ENCODE measurements at regions not wholly inside any gene's neighbourhood (a gene's known extent, or its start where the extent isn't known, plus 50 kb on each side); places are given as distances from the start of the nearest gene placed in this dataset.

DNA sequence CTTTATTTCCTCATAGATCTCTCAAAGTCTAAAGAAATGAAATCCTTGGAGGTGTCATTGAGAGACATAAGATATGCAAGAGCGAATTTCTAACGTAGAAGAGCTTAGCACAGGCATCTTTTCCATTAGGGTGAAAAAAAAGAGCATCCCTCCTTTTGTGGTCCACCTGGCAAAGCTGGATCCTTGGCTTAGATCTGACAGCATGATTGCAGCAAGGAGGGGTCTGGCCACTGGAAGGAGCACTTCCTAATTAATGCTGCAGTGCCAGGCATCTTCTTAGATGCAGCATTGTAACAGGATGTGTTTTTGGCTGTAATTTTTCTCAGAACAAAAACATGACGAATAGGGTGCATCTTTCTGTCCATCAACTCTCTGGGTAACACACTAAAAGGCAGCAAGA, 60.1 kb upstream of the TFAP2D start:
- no peaks in the 10 kb centered on the region for H3K9me3 ChIP-seq
- TF ChIP-seq, protein P1, sequence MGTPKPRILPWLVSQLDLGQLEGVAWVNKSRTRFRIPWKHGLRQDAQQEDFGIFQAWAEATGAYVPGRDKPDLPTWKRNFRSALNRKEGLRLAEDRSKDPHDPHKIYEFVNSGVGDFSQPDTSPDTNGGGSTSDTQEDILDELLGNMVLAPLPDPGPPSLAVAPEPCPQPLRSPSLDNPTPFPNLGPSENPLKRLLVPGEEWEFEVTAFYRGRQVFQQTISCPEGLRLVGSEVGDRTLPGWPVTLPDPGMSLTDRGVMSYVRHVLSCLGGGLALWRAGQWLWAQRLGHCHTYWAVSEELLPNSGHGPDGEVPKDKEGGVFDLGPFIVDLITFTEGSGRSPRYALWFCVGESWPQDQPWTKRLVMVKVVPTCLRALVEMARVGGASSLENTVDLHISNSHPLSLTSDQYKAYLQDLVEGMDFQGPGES (IDR thresholded peaks at IDR 0.05; ENCODE audit: low read depth, low read length): no peak
- ChIA-PET CTCF (interaction anchor here (1.0 to 1.4 kb wide), 2 partner anchors 46 to 139 kb away, joined by 5 read pairs; no protein-coding TSS in a partner anchor), POLR2A (no interaction called here)
- H2AFZ ChIP-seq (ENCODE audit: low read depth): no peak overlapping the region
- H3K27ac ChIP-seq (ENCODE audit: low read depth in 2 of 2, low read length in 1 of 2): no peak overlapping the region
- peaks cover 0 to 3% of the 10 kb centered on the region in 2 experiments; a peak in 1 of 4 replicates for H3K4me1 ChIP-seq (ENCODE audit: control insufficient read depth in 1 of 2, insufficient read depth in 2 of 2, low read depth in 1 of 2, low read length in 1 of 2)
- H3F3A ChIP-seq (replicated peaks; ENCODE audit: insufficient read depth): no peaks in the 10 kb centered on the region
- no peak overlapping the region for H3K4me2 ChIP-seq
- H3K4me3 ChIP-seq (ENCODE audit: low read depth in 2 of 2, low read length in 1 of 2): no peak overlapping the region
- no peak overlapping the region for H3K9ac ChIP-seq
- no peaks in the 10 kb centered on the region for H3K79me2 ChIP-seq (ENCODE audit: insufficient read depth)
- H3K9me2 ChIP-seq: no peaks in the 10 kb centered on the region
- no peak for DNase-seq
- no peaks in the 10 kb centered on the region for H4K20me1 ChIP-seq (ENCODE audit: insufficient read depth)
- H3K27me3 ChIP-seq (ENCODE audit: insufficient read depth): no peaks in the 10 kb centered on the region
- no peaks in the 10 kb centered on the region for H3K36me3 ChIP-seq (replicated peaks in 1 of 2; ENCODE audit: control insufficient read depth in 1 of 2, insufficient read depth in 2 of 2, low read length in 1 of 2)
- 17% methylated on average over 3 of the region's 3 CpGs for WGBS (ENCODE audit: low lambda C conversion rate)

DNA sequence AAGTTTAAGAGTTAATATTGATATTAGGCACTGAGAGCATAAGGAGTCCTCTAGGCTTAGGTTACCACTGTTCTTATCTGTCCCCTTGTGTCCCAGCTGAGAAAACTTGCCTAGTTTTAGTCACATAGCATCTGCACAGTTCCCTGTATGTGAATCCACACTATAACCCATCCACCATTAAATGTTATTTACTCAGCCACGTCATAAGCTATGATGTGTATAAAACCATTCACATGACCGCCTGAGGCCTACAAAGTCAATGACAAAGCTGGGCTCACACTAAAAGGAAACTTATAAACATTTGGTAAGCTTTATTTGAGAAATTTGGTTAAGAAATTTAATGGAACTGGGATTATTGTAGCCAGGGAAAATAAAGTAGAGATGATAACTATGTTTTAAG, 59.2 kb upstream of the TFAP2D start:
- ChIA-PET POLR2A (no interaction called here), CTCF (interaction anchor here (1.3 to 2.7 kb wide), 4 partner anchors 31 to 133 kb away, joined by 3 to 7 read pairs (median 5); no protein-coding TSS in a partner anchor)
- Histone ChIP-seq H3K36me3 (replicated peaks in 1 of 2; ENCODE audit: control insufficient read depth in 1 of 2, insufficient read depth in 2 of 2, low read length in 1 of 2) (no peaks in the 10 kb centered on the region), H3K27me3 (ENCODE audit: insufficient read depth) (no peaks in the 10 kb centered on the region), H2AFZ (ENCODE audit: low read depth) (no peak overlapping the region), H3K9ac (no peak overlapping the region), H3K9me2 (no peaks in the 10 kb centered on the region), H3K79me2 (ENCODE audit: insufficient read depth) (no peaks in the 10 kb centered on the region), H3K4me3 (ENCODE audit: low read depth in 2 of 2, low read length in 1 of 2) (no peak overlapping the region), H4K20me1 (ENCODE audit: insufficient read depth) (no peaks in the 10 kb centered on the region), H3K27ac (ENCODE audit: low read depth in 2 of 2, low read length in 1 of 2) (no peak overlapping the region), H3K4me1 (ENCODE audit: control insufficient read depth in 1 of 2, insufficient read depth in 2 of 2, low read depth in 1 of 2, low read length in 1 of 2) (peaks cover 0 to 3% of the 10 kb centered on the region in 2 experiments; a peak in 1 of 4 replicates), H3K4me2 (no peak overlapping the region), H3F3A (replicated peaks; ENCODE audit: insufficient read depth) (no peaks in the 10 kb centered on the region), H3K9me3 (no peaks in the 10 kb centered on the region)
- DNase-seq: no peak
- TF ChIP-seq NRF1 (IDR thresholded peaks at IDR 0.05; ENCODE audit: low read depth, low read length) (no peak), RXRA (IDR thresholded peaks at IDR 0.05; ENCODE audit: borderline replicate concordance, low read depth) (no peak), EP300 (IDR thresholded peaks at IDR 0.05; ENCODE audit: borderline replicate concordance in 1 of 2, low read depth in 1 of 2, low read length in 1 of 2) (no peak), RCOR1 (IDR thresholded peaks at IDR 0.05; ENCODE audit: low read length) (no peak)
- TF ChIP-seq, protein P1 (IDR thresholded peaks at IDR 0.05; ENCODE audit: low read depth, low read length): no peak
- TF ChIP-seq, protein P2, sequence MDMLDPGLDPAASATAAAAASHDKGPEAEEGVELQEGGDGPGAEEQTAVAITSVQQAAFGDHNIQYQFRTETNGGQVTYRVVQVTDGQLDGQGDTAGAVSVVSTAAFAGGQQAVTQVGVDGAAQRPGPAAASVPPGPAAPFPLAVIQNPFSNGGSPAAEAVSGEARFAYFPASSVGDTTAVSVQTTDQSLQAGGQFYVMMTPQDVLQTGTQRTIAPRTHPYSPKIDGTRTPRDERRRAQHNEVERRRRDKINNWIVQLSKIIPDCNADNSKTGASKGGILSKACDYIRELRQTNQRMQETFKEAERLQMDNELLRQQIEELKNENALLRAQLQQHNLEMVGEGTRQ (IDR thresholded peaks at IDR 0.05; ENCODE audit: borderline replicate concordance, low read depth, low read length): no peak
- WGBS (ENCODE audit: low lambda C conversion rate): 13% methylated on average over 2 of the region's 2 CpGs
